WTC11 (cell line): ENCODE measurements at regions not wholly inside any gene's neighbourhood (a gene's known extent, or its start where the extent isn't known, plus 50 kb on each side); places are given as distances from the start of the nearest gene placed in this dataset.

Experiments used
- ZNF263 ChIP-seq: sonication (generic); formaldehyde crosslinking; IDR thresholded peaks from 2 replicates; pipeline ENCODE4 v1.8.1; 2022; ENCODE audit warnings: low read depth, mild to moderate bottlenecking, moderate library complexity, missing genetic modification reagents
- TF ChIP-seq, protein P1 (sequence below): fragments of 200-600 bp; IDR thresholded peaks from 2 replicates; pipeline ENCODE4 v1.8.0; 2022; ENCODE audit warnings: antibody characterized with exemption
- TF ChIP-seq, protein P2 (sequence below): sonication (generic); formaldehyde crosslinking; IDR thresholded peaks from 2 replicates; pipeline ENCODE4 v1.8.1; 2022; ENCODE audit warnings: mild to moderate bottlenecking, moderate library complexity, missing genetic modification reagents

DNA sequence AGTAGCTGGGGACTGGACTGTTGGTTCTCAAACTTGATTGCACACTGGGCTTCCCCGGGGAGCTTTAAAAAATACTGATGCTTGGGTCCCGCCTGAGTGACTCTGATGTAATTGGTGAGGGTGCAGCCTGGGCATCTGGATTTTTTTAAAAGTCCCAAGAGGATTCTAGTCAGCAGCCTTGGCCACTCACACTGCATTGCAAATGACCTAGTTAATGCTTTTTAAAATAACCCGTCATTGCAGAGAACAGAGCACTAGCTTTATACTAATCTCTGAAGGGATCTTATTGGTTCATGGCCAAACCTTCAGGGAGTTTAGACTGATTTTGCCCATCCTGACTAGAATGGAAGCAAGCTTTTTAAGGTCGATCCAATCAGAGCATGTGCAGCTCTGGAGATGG, 310.6 kb upstream of the PROK2 start:
- TF ChIP-seq, protein P1, sequence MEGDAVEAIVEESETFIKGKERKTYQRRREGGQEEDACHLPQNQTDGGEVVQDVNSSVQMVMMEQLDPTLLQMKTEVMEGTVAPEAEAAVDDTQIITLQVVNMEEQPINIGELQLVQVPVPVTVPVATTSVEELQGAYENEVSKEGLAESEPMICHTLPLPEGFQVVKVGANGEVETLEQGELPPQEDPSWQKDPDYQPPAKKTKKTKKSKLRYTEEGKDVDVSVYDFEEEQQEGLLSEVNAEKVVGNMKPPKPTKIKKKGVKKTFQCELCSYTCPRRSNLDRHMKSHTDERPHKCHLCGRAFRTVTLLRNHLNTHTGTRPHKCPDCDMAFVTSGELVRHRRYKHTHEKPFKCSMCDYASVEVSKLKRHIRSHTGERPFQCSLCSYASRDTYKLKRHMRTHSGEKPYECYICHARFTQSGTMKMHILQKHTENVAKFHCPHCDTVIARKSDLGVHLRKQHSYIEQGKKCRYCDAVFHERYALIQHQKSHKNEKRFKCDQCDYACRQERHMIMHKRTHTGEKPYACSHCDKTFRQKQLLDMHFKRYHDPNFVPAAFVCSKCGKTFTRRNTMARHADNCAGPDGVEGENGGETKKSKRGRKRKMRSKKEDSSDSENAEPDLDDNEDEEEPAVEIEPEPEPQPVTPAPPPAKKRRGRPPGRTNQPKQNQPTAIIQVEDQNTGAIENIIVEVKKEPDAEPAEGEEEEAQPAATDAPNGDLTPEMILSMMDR: no peak
- TF ChIP-seq, protein P2, sequence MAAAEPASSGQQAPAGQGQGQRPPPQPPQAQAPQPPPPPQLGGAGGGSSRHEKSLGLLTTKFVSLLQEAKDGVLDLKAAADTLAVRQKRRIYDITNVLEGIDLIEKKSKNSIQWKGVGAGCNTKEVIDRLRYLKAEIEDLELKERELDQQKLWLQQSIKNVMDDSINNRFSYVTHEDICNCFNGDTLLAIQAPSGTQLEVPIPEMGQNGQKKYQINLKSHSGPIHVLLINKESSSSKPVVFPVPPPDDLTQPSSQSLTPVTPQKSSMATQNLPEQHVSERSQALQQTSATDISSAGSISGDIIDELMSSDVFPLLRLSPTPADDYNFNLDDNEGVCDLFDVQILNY (CRISPR knock-in tag): no peak
- no peak for TF ChIP-seq ZNF263 (CRISPR knock-in tag)
